ENCODE measurements at regions not wholly inside any gene's neighbourhood (a gene's known extent, or its start where the extent isn't known, plus 50 kb on each side); places are given as distances from the start of the nearest gene placed in this dataset.
A peak's percentile ranks its signal among the peaks of the same experiment; 100 is the strongest.

GRCh38 chr19:29263305-29264135 lies 50.6 kb upstream of the UQCRFS1 start:
- peak; percentile 52 for DNase-seq

- no peak for DNase-seq
Measured at GRCh38 chr19:29264897-29265296, 51.9 kb upstream of the UQCRFS1 start.

- DNase-seq: no peak
Measured at GRCh38 chr19:29265436-29265835, 52.5 kb upstream of the UQCRFS1 start.

- no peak for DNase-seq
Measured at GRCh38 chr19:29266001-29266400, 53.0 kb upstream of the UQCRFS1 start.

- DNase-seq: no peak
Measured at GRCh38 chr19:29266603-29267002, 53.7 kb upstream of the UQCRFS1 start.

GRCh38 chr19:29267701-29268100 lies 54.8 kb upstream of the UQCRFS1 start:
- DNase-seq: no peak

GRCh38 chr19:29268103-29268502 lies 55.2 kb upstream of the UQCRFS1 start:
- DNase-seq: no peak

- DNase-seq: no peak
Measured at GRCh38 chr19:29268721-29269393, 55.9 kb upstream of the UQCRFS1 start.

GRCh38 chr19:29269641-29270040 lies 56.7 kb upstream of the UQCRFS1 start:
- no peak for DNase-seq

- DNase-seq: no peak
Measured at GRCh38 chr19:29271341-29271740, 58.4 kb upstream of the UQCRFS1 start.

GRCh38 chr19:29271911-29272310 lies 59.0 kb upstream of the UQCRFS1 start:
- no peak for DNase-seq

- DNase-seq: no peak
Measured at GRCh38 chr19:29273000-29273640, 60.2 kb upstream of the UQCRFS1 start.

- DNase-seq: no peak
Measured at GRCh38 chr19:29275266-29275665, 62.3 kb upstream of the UQCRFS1 start.

GRCh38 chr19:29277102-29277501 lies 64.2 kb upstream of the UQCRFS1 start:
- peak; percentile 22 for DNase-seq

GRCh38 chr19:29278716-29279115 lies 65.8 kb upstream of the UQCRFS1 start:
- DNase-seq: no peak

GRCh38 chr19:29283366-29283765 lies 70.4 kb upstream of the UQCRFS1 start:
- no peak for DNase-seq

- DNase-seq: no peak
Measured at GRCh38 chr19:29285187-29285687, 72.3 kb upstream of the UQCRFS1 start.

GRCh38 chr19:29285878-29286277 lies 72.9 kb upstream of the UQCRFS1 start:
- no peak for DNase-seq

- no peak for DNase-seq
Measured at GRCh38 chr19:29287061-29287460, 74.1 kb upstream of the UQCRFS1 start.

- DNase-seq: no peak
Measured at GRCh38 chr19:29288256-29288655, 75.3 kb upstream of the UQCRFS1 start.

GRCh38 chr19:29289020-29289419 lies 76.1 kb upstream of the UQCRFS1 start:
- DNase-seq: no peak

- DNase-seq: no peak
Measured at GRCh38 chr19:29290853-29291252, 77.9 kb upstream of the UQCRFS1 start.

GRCh38 chr19:29292153-29292552 lies 79.2 kb upstream of the UQCRFS1 start:
- DNase-seq: no peak

GRCh38 chr19:29292562-29292961 lies 79.6 kb upstream of the UQCRFS1 start:
- no peak for DNase-seq
